Stimulated activated CD4-positive, alpha-beta T cell treated with anti-CD3 and anti-CD28 coated beads, Interleukin-4, amount 100 ng/mL, for 48 hours (primary cell): ENCODE measurements at regions not wholly inside any gene's neighbourhood (a gene's known extent, or its start where the extent isn't known, plus 50 kb on each side); places are given as distances from the start of the nearest gene placed in this dataset.
"Not testable (repeated sequence)": the region's sequence is repeated elsewhere in the genome, so short reads cannot be mapped to it uniquely, and the experiment has no call there.

ENCODE experiments used
- DNase-seq, 2 donors: peaks; one replicate each; pipeline ENCODE4 v3.0.0-alpha.2; 2020; ENCODE audit warnings: low read depth in 2 of 2

GRCh38 chr17:13140750-13141149 lies 122.9 kb upstream of the ELAC2 start:
- DNase-seq = no peak

GRCh38 chr17:13135506-13135905 lies 117.7 kb upstream of the ELAC2 start:
- no peak for DNase-seq

GRCh38 chr17:13134076-13134475 lies 116.2 kb upstream of the ELAC2 start:
- no peak for DNase-seq

- DNase-seq = no peak
Measured at GRCh38 chr17:13131225-13131624, 113.4 kb upstream of the ELAC2 start.

GRCh38 chr17:13129356-13129755 lies 111.5 kb upstream of the ELAC2 start:
- no peak for DNase-seq

- DNase-seq = no peak
Measured at GRCh38 chr17:13128676-13129075, 110.8 kb upstream of the ELAC2 start.

GRCh38 chr17:13127921-13128602 lies 110.2 kb upstream of the ELAC2 start:
- DNase-seq = no peak

- DNase-seq = no peak
Measured at GRCh38 chr17:13120864-13121263, 103.0 kb upstream of the ELAC2 start.

- DNase-seq = no peak
Measured at GRCh38 chr17:13118311-13118710, 100.5 kb upstream of the ELAC2 start.

- DNase-seq = no peak
Measured at GRCh38 chr17:13117616-13118015, 99.8 kb upstream of the ELAC2 start.

GRCh38 chr17:13114601-13115031 lies 96.8 kb upstream of the ELAC2 start:
- peak in 1 of 2 donors; percentile 1 for DNase-seq

- DNase-seq = no peak
Measured at GRCh38 chr17:13113821-13114525, 96.1 kb upstream of the ELAC2 start.

GRCh38 chr17:13107676-13108235 lies 89.9 kb upstream of the ELAC2 start:
- DNase-seq = no peak

GRCh38 chr17:13106171-13106570 lies 88.3 kb upstream of the ELAC2 start:
- DNase-seq = no peak

- no peak for DNase-seq
Measured at GRCh38 chr17:13104576-13104975, 86.7 kb upstream of the ELAC2 start.

GRCh38 chr17:13102477-13102876 lies 84.7 kb upstream of the ELAC2 start:
- DNase-seq = no peak

GRCh38 chr17:13099926-13100325 lies 82.1 kb upstream of the ELAC2 start:
- DNase-seq = no peak

GRCh38 chr17:13099089-13099735 lies 81.4 kb upstream of the ELAC2 start:
- no peak for DNase-seq

GRCh38 chr17:13096291-13096690 lies 78.5 kb upstream of the ELAC2 start:
- no peak for DNase-seq

GRCh38 chr17:13092010-13092409 lies 74.2 kb upstream of the ELAC2 start:
- DNase-seq = not testable (repeated sequence)

- DNase-seq = no peak
Measured at GRCh38 chr17:13088666-13089065, 70.8 kb upstream of the ELAC2 start.

- DNase-seq = no peak
Measured at GRCh38 chr17:13087802-13088201, 70.0 kb upstream of the ELAC2 start.
